ENCODE measurements at regions not wholly inside any gene's neighbourhood (a gene's known extent, or its start where the extent isn't known, plus 50 kb on each side); places are given as distances from the start of the nearest gene placed in this dataset.

GRCh38 chr2:107760620-107761364 lies 65.9 kb upstream of the RGPD4 start:
- Histone ChIP-seq H3K36me3 (replicated peaks in 1 of 2; ENCODE audit: control insufficient read depth in 2 of 2, insufficient read depth in 2 of 2, low read length in 2 of 2) (no peaks in the 10 kb centered on the region), H3K4me1 (ENCODE audit: control insufficient read depth in 2 of 2, insufficient read depth in 1 of 2, low read depth in 1 of 2, low read length in 2 of 2) (peaks cover 0 to 2% of the 10 kb centered on the region in 2 donors), H3K4me3 (ENCODE audit: low read length in 2 of 2) (no peak overlapping the region), H3K18ac (ENCODE audit: low read length) (no peak overlapping the region), H2BK120ac (ENCODE audit: low read depth, low read length) (no peak overlapping the region), H2BK15ac (ENCODE audit: low read length) (no peak overlapping the region), H3K27ac (replicated peaks; ENCODE audit: low read length) (no peak overlapping the region), H3K9me3 (replicated peaks in 1 of 2; ENCODE audit: control insufficient read depth in 2 of 2, insufficient read depth in 1 of 2, low read depth in 1 of 2, low read length in 2 of 2) (no peaks in the 10 kb centered on the region), H3K14ac (ENCODE audit: low read length) (no peak overlapping the region), H2BK5ac (ENCODE audit: low read length) (no peak overlapping the region), H3K23ac (ENCODE audit: low read depth, low read length, poor library complexity) (no peak overlapping the region), H2AK5ac (ENCODE audit: low read depth, low read length) (no peak overlapping the region), H3K9ac (ENCODE audit: low read depth, low read length, poor library complexity) (no peak overlapping the region), H2BK12ac (ENCODE audit: low read length) (no peak overlapping the region), H4K91ac (ENCODE audit: low read depth, low read length, poor library complexity) (no peak overlapping the region), H3K27me3 (ENCODE audit: control insufficient read depth in 3 of 3, insufficient read depth in 3 of 3, low read depth in 1 of 3, low read length in 3 of 3) (no peaks in the 10 kb centered on the region), H2AFZ (ENCODE audit: low read length) (no peak overlapping the region), H3K79me1 (ENCODE audit: low read depth, low read length) (no peaks in the 10 kb centered on the region), H3K4me2 (ENCODE audit: insufficient read depth, low read length, poor library complexity, severe bottlenecking) (no peak overlapping the region), H3K4ac (ENCODE audit: low read length) (no peak overlapping the region), H4K8ac (ENCODE audit: low read depth, low read length) (no peak overlapping the region)
- WGBS, 2 donors (ENCODE audit: extremely low coverage in 2 of 2, insufficient read length in 2 of 2, insufficient replicate concordance in 1 of 2): no CpG with 5 or more reads among the region's 5 CpGs
- no peak for DNase-seq (ENCODE audit: low spot score)

- Histone ChIP-seq H3K4me1 (ENCODE audit: control insufficient read depth in 2 of 2, insufficient read depth in 1 of 2, low read depth in 1 of 2, low read length in 2 of 2) (peaks cover 0 to 3% of the 10 kb centered on the region in 2 donors), H3K14ac (ENCODE audit: low read length) (no peak overlapping the region), H3K9me3 (replicated peaks in 1 of 2; ENCODE audit: control insufficient read depth in 2 of 2, insufficient read depth in 1 of 2, low read depth in 1 of 2, low read length in 2 of 2) (no peaks in the 10 kb centered on the region), H2BK5ac (ENCODE audit: low read length) (no peak overlapping the region), H3K4ac (ENCODE audit: low read length) (no peak overlapping the region), H3K9ac (ENCODE audit: low read depth, low read length, poor library complexity) (no peak overlapping the region), H4K91ac (ENCODE audit: low read depth, low read length, poor library complexity) (no peak overlapping the region), H2BK12ac (ENCODE audit: low read length) (no peak overlapping the region), H2BK15ac (ENCODE audit: low read length) (no peak overlapping the region), H3K23ac (ENCODE audit: low read depth, low read length, poor library complexity) (no peak overlapping the region), H3K18ac (ENCODE audit: low read length) (no peak overlapping the region), H3K79me1 (ENCODE audit: low read depth, low read length) (no peaks in the 10 kb centered on the region), H3K4me2 (ENCODE audit: insufficient read depth, low read length, poor library complexity, severe bottlenecking) (no peak overlapping the region), H3K4me3 (ENCODE audit: low read length in 2 of 2) (no peak overlapping the region), H2BK120ac (ENCODE audit: low read depth, low read length) (no peak overlapping the region), H3K27me3 (ENCODE audit: control insufficient read depth in 3 of 3, insufficient read depth in 3 of 3, low read depth in 1 of 3, low read length in 3 of 3) (no peaks in the 10 kb centered on the region), H3K36me3 (replicated peaks in 1 of 2; ENCODE audit: control insufficient read depth in 2 of 2, insufficient read depth in 2 of 2, low read length in 2 of 2) (no peaks in the 10 kb centered on the region), H2AK5ac (ENCODE audit: low read depth, low read length) (no peak overlapping the region), H4K8ac (ENCODE audit: low read depth, low read length) (no peak overlapping the region), H3K27ac (replicated peaks; ENCODE audit: low read length) (no peak overlapping the region), H2AFZ (ENCODE audit: low read length) (no peak overlapping the region)
- DNase-seq (ENCODE audit: low spot score): no peak
- no CpG with 5 or more reads among the region's 5 CpGs for WGBS, 2 donors (ENCODE audit: extremely low coverage in 2 of 2, insufficient read length in 2 of 2, insufficient replicate concordance in 1 of 2)
Observed at GRCh38 chr2:107772353-107772752, 54.3 kb upstream of the RGPD4 start.

- no peaks in the 10 kb centered on the region for H3K79me1 ChIP-seq (ENCODE audit: low read depth, low read length)
- no peak overlapping the region for H2BK5ac ChIP-seq (ENCODE audit: low read length)
- H3K18ac ChIP-seq (ENCODE audit: low read length): no peak overlapping the region
- peaks cover 0 to 3% of the 10 kb centered on the region in 2 donors for H3K4me1 ChIP-seq (ENCODE audit: control insufficient read depth in 2 of 2, insufficient read depth in 1 of 2, low read depth in 1 of 2, low read length in 2 of 2)
- no peak overlapping the region for H3K4me2 ChIP-seq (ENCODE audit: insufficient read depth, low read length, poor library complexity, severe bottlenecking)
- H3K4ac ChIP-seq (ENCODE audit: low read length): no peak overlapping the region
- H3K36me3 ChIP-seq (replicated peaks in 1 of 2; ENCODE audit: control insufficient read depth in 2 of 2, insufficient read depth in 2 of 2, low read length in 2 of 2): no peaks in the 10 kb centered on the region
- no peak overlapping the region for H2BK12ac ChIP-seq (ENCODE audit: low read length)
- no peak overlapping the region for H3K27ac ChIP-seq (replicated peaks; ENCODE audit: low read length)
- H2BK120ac ChIP-seq (ENCODE audit: low read depth, low read length): no peak overlapping the region
- no peak overlapping the region for H4K91ac ChIP-seq (ENCODE audit: low read depth, low read length, poor library complexity)
- no CpG with 5 or more reads among the region's 5 CpGs for WGBS, 2 donors (ENCODE audit: extremely low coverage in 2 of 2, insufficient read length in 2 of 2, insufficient replicate concordance in 1 of 2)
- no peak overlapping the region for H2BK15ac ChIP-seq (ENCODE audit: low read length)
- no peaks in the 10 kb centered on the region for H3K27me3 ChIP-seq (ENCODE audit: control insufficient read depth in 3 of 3, insufficient read depth in 3 of 3, low read depth in 1 of 3, low read length in 3 of 3)
- no peak for DNase-seq (ENCODE audit: low spot score)
- H2AFZ ChIP-seq (ENCODE audit: low read length): no peak overlapping the region
- no peak overlapping the region for H2AK5ac ChIP-seq (ENCODE audit: low read depth, low read length)
- H3K23ac ChIP-seq (ENCODE audit: low read depth, low read length, poor library complexity): no peak overlapping the region
- H3K14ac ChIP-seq (ENCODE audit: low read length): no peak overlapping the region
- no peak overlapping the region for H4K8ac ChIP-seq (ENCODE audit: low read depth, low read length)
- H3K4me3 ChIP-seq (ENCODE audit: low read length in 2 of 2): no peak overlapping the region
- H3K9ac ChIP-seq (ENCODE audit: low read depth, low read length, poor library complexity): no peak overlapping the region
- H3K9me3 ChIP-seq (replicated peaks in 1 of 2; ENCODE audit: control insufficient read depth in 2 of 2, insufficient read depth in 1 of 2, low read depth in 1 of 2, low read length in 2 of 2): no peaks in the 10 kb centered on the region
Observed at GRCh38 chr2:107775211-107775610, 51.5 kb upstream of the RGPD4 start.

- H2BK15ac ChIP-seq (ENCODE audit: low read length): no peak overlapping the region
- peaks cover 0 to 3% of the 10 kb centered on the region in 2 donors for H3K4me1 ChIP-seq (ENCODE audit: control insufficient read depth in 2 of 2, insufficient read depth in 1 of 2, low read depth in 1 of 2, low read length in 2 of 2)
- no peak overlapping the region for H2BK12ac ChIP-seq (ENCODE audit: low read length)
- H3K9me3 ChIP-seq (replicated peaks in 1 of 2; ENCODE audit: control insufficient read depth in 2 of 2, insufficient read depth in 1 of 2, low read depth in 1 of 2, low read length in 2 of 2): no peaks in the 10 kb centered on the region
- no peak overlapping the region for H3K14ac ChIP-seq (ENCODE audit: low read length)
- no peak overlapping the region for H2BK5ac ChIP-seq (ENCODE audit: low read length)
- H2AK5ac ChIP-seq (ENCODE audit: low read depth, low read length): no peak overlapping the region
- H3K27ac ChIP-seq (replicated peaks; ENCODE audit: low read length): no peak overlapping the region
- no peak overlapping the region for H2BK120ac ChIP-seq (ENCODE audit: low read depth, low read length)
- H4K8ac ChIP-seq (ENCODE audit: low read depth, low read length): no peak overlapping the region
- no peak overlapping the region for H3K18ac ChIP-seq (ENCODE audit: low read length)
- no peaks in the 10 kb centered on the region for H3K36me3 ChIP-seq (replicated peaks in 1 of 2; ENCODE audit: control insufficient read depth in 2 of 2, insufficient read depth in 2 of 2, low read length in 2 of 2)
- DNase-seq (ENCODE audit: low spot score): no peak
- no peak overlapping the region for H2AFZ ChIP-seq (ENCODE audit: low read length)
- no CpG with 5 or more reads among the region's 1 CpG for WGBS, 2 donors (ENCODE audit: extremely low coverage in 2 of 2, insufficient read length in 2 of 2, insufficient replicate concordance in 1 of 2)
- H3K9ac ChIP-seq (ENCODE audit: low read depth, low read length, poor library complexity): no peak overlapping the region
- H3K4me3 ChIP-seq (ENCODE audit: low read length in 2 of 2): no peak overlapping the region
- H3K79me1 ChIP-seq (ENCODE audit: low read depth, low read length): no peaks in the 10 kb centered on the region
- no peak overlapping the region for H4K91ac ChIP-seq (ENCODE audit: low read depth, low read length, poor library complexity)
- H3K23ac ChIP-seq (ENCODE audit: low read depth, low read length, poor library complexity): no peak overlapping the region
- H3K4me2 ChIP-seq (ENCODE audit: insufficient read depth, low read length, poor library complexity, severe bottlenecking): no peak overlapping the region
- H3K4ac ChIP-seq (ENCODE audit: low read length): no peak overlapping the region
- H3K27me3 ChIP-seq (ENCODE audit: control insufficient read depth in 3 of 3, insufficient read depth in 3 of 3, low read depth in 1 of 3, low read length in 3 of 3): no peaks in the 10 kb centered on the region
Observed at GRCh38 chr2:107775791-107776190, 50.9 kb upstream of the RGPD4 start.
